GM10266 (cell line): ENCODE measurements at regions not wholly inside any gene's neighbourhood (a gene's known extent, or its start where the extent isn't known, plus 50 kb on each side); places are given as distances from the start of the nearest gene placed in this dataset.

Source experiments
- DNase-seq: peaks from one replicate; pipeline ENCODE4 v3.0.0; 2012; ENCODE audit errors: extremely low spot score
- TF ChIP-seq, protein P1 (sequence below): IDR thresholded peaks from 2 replicates; pipeline ENCODE4 v1.5.1; 2012; ENCODE audit warnings: mild to moderate bottlenecking, low read depth; ENCODE audit not compliant: control insufficient read depth, insufficient read depth; ENCODE audit errors: missing control alignments

DNA sequence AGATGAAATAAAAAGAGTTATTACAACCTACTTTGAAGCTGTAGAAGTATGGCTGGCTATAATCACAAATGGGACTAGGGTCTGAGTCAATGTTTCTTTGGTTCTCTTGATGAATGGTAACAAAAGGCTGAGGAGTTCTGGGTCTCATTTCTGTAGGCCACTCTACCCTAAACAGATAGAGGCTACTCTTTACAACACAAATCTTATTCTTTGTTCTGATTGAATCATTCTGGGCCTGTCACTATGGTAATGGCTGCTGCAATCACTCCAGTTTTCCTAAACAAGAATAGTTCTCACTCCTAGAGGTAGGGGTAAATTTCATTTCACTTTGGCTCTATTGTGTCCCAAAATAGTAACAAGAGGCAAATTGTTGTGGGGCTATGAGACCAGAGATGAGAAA is 1714.3 kb upstream of the PCDH20 start:
- TF ChIP-seq, protein P1, sequence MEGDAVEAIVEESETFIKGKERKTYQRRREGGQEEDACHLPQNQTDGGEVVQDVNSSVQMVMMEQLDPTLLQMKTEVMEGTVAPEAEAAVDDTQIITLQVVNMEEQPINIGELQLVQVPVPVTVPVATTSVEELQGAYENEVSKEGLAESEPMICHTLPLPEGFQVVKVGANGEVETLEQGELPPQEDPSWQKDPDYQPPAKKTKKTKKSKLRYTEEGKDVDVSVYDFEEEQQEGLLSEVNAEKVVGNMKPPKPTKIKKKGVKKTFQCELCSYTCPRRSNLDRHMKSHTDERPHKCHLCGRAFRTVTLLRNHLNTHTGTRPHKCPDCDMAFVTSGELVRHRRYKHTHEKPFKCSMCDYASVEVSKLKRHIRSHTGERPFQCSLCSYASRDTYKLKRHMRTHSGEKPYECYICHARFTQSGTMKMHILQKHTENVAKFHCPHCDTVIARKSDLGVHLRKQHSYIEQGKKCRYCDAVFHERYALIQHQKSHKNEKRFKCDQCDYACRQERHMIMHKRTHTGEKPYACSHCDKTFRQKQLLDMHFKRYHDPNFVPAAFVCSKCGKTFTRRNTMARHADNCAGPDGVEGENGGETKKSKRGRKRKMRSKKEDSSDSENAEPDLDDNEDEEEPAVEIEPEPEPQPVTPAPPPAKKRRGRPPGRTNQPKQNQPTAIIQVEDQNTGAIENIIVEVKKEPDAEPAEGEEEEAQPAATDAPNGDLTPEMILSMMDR, result no peak
- no peak for DNase-seq

DNA sequence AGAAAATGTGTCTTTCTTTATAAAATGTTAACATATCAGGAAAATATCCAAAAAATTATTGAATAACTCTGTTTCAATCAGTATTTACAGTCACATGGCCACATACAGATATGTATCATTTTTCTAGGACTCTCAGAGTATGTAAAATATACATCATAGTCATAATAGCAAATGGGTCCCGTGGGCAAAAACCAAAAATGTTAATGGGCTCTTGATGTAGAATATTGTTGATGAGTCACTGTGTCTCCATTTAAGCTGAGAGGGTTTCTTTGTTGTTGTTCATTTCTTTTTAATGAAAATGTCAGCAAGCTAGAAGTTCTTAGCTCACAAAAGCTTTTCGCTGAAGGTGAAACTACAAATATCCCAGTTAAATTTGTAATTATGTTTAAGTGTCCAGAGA is 1713.1 kb upstream of the PCDH20 start:
- TF ChIP-seq, protein P1, result no peak

DNA sequence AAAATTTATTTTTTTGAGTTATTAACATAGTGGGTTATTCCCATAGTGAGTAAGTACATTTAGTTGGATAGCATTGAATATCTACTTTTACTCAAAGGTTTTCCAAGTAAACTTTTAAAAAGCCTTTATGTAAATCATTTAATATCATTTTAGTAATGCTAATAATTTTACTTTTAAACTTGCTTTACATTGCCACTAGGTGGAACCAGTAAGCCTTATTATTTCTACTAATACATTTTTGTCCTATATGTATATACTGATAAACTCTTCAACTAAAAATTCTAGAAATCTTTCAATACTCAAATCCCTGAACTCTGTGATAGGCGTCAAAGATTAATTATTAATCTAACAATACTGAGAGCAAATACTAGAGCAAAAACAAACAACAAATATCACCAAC is 1709.2 kb upstream of the PCDH20 start:
- TF ChIP-seq, protein P1, result peak; percentile 17
- DNase-seq, result no peak

More for the DNA sequence above, 1713.1 kb upstream of the PCDH20 start:
- no peak for DNase-seq

DNA sequence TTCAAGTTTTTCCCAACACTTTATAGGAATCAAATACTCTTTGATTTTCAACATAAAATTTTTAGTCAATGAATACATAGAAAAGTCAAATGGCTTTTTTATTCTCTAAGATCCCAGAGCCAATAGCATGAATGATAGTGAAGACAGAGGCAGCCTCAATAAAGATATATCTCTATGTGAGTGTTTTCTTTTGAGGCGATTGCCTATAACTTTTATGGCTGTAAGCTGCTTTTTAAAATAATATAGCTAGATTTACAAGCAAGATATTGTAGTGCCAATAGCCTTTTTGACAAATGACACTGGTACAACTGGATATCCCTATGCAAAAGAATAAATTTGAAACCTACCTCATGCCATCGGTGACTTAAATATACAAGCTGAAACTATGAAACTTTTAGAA is 1705.2 kb upstream of the PCDH20 start:
- DNase-seq, result no peak
- TF ChIP-seq, protein P1, result no peak

DNA sequence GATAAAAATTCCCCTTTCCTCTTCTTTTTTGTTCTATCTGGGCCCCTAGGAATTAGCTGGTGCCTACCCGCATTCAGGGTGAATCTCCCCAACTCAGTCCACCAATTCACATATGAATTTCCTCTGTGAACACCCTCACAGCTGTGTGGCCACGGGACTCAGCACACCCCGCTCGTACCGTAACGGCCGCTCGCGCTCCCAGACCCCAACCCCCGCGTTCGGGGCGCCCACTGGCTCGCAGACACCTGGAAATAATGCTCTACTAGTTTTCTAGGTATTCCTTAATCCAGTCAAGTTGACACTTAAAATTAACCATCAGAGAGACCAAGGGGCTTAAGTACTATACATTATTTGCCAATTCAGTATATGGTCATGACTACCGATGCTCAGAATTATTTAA is 1702.1 kb upstream of the PCDH20 start:
- TF ChIP-seq, protein P1, result no peak
- DNase-seq, result no peak

DNA sequence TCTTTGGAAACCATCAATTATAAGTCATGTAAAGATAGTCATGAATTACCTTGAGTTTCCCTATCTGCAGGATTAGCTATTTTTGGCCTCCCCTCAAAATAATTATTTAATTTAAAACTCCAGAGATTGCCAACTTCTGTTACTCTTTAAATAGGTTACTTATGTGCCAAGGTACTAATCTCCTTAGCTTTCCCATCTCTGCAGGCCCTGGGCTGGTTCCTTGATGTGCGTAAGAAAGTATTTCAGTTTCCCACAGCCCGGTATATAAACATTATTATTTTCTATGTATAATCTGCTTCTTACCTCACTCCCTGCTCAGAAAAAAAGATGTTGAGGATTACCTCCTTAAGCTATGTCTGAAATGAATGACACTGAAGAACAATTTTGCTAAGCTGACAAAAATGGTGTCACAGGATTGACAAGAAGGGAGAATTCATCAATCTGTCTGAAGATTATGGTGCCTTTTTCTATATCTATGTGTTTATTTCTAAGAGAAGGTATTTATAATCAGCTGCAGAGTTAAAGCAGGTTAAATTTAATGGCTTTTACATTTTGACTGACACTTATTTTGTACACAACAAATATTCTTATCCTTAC is 1697.2 kb upstream of the PCDH20 start:
- TF ChIP-seq, protein P1, result no peak
- DNase-seq, result no peak

GRCh38 chr13:63110466-63110865 is 1694.8 kb upstream of the PCDH20 start:
- TF ChIP-seq, protein P1, result no peak
- DNase-seq, result no peak
